PFSK-1 (cell line): ENCODE measurements at regions not wholly inside any gene's neighbourhood (a gene's known extent, or its start where the extent isn't known, plus 50 kb on each side); places are given as distances from the start of the nearest gene placed in this dataset.

Experiments used
- FOXP2 ChIP-seq: optimal IDR thresholded peaks from 2 replicates; pipeline ENCODE3; 2011; ENCODE audit warnings: borderline replicate concordance, control low read depth, inconsistent platforms; ENCODE audit not compliant: insufficient read depth; ENCODE audit errors: extremely low read length, extremely low read depth
- POLR2AphosphoS5 ChIP-seq: IDR thresholded peaks from 2 replicates; pipeline ENCODE4 v1.6.1; 2012; ENCODE audit warnings: low read depth, mild to moderate bottlenecking, control low read depth, low read length, moderate library complexity
- SIN3A ChIP-seq: IDR thresholded peaks from 2 replicates; pipeline ENCODE4 v1.6.1; 2012; ENCODE audit warnings: mild to moderate bottlenecking, low read length, moderate library complexity, borderline replicate concordance; ENCODE audit not compliant: insufficient read depth
- TAF1 ChIP-seq: IDR thresholded peaks from 2 replicates; pipeline ENCODE4 v1.6.1; 2012; ENCODE audit warnings: low read length, control low read depth, borderline replicate concordance; ENCODE audit not compliant: insufficient read depth
- TF ChIP-seq, protein P1 (sequence below), 2 experiments: IDR thresholded peaks; 2 replicates each; pipeline versions ENCODE4 v1.6.1 to v1.8.0; 2011 to 2012; ENCODE audit warnings: low read depth in 2 of 2, low read length in 2 of 2, control low read depth in 1 of 2, inconsistent platforms in 1 of 2, mild to moderate bottlenecking in 1 of 2, moderate library complexity in 1 of 2; ENCODE audit not compliant: insufficient read depth in 1 of 2

DNA sequence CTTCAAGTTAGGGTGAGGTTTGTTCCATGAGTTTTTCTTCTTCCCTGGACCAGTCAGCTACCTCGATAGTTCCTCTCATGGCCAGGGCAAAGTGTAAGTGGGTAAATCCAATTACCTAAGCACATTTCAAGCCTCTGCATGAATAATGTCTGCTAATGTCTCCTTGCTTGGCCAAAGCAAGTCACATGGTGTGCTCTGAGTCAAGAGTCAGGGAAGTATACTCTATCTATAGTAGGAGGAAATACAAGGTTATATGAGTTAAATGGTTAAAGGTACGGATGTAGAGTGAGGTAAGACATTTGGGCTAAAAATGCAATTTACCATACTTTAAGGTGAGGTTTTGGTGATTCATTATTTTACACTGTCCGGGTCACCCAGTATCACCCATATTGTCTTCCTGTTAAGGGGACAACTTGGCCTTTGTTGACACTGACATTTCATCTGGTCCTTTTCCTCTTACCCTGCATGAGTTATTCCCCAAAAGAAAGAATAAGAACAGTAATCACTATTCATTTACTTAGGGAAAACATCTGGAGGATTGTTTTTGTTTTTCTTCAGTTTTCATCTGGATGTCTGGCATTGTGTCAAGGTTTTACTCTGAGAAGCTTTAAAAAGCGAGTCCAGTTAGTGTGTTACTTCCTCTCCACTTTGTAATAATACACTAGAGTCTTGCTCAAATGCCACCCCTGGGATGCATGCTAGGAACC is 405.5 kb downstream of the RND3 start:
- no peak for TF ChIP-seq TAF1

DNA sequence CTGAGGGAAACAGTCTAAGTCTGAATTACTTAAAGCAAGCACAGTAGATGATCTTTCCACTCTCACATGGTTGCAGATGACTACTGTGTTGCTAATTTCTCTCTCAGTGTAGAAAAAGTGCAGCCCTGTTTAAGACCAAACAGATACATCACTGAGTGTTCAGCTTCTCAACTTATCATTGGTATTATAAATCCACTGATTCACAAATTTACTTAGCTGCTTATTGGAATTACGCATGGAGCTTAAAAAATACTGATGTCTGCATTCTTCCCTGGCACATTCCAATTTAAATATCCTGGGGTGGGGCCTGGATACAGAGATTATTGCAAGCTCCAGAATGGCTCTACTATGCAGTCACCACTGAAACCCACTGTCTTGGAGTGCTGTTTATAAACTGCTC is 411.2 kb downstream of the RND3 start:
- TF ChIP-seq TAF1 = no peak
- TF ChIP-seq, protein P1, sequence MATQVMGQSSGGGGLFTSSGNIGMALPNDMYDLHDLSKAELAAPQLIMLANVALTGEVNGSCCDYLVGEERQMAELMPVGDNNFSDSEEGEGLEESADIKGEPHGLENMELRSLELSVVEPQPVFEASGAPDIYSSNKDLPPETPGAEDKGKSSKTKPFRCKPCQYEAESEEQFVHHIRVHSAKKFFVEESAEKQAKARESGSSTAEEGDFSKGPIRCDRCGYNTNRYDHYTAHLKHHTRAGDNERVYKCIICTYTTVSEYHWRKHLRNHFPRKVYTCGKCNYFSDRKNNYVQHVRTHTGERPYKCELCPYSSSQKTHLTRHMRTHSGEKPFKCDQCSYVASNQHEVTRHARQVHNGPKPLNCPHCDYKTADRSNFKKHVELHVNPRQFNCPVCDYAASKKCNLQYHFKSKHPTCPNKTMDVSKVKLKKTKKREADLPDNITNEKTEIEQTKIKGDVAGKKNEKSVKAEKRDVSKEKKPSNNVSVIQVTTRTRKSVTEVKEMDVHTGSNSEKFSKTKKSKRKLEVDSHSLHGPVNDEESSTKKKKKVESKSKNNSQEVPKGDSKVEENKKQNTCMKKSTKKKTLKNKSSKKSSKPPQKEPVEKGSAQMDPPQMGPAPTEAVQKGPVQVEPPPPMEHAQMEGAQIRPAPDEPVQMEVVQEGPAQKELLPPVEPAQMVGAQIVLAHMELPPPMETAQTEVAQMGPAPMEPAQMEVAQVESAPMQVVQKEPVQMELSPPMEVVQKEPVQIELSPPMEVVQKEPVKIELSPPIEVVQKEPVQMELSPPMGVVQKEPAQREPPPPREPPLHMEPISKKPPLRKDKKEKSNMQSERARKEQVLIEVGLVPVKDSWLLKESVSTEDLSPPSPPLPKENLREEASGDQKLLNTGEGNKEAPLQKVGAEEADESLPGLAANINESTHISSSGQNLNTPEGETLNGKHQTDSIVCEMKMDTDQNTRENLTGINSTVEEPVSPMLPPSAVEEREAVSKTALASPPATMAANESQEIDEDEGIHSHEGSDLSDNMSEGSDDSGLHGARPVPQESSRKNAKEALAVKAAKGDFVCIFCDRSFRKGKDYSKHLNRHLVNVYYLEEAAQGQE (IDR thresholded peaks at IDR 0.05; ENCODE audit: insufficient read depth in 1 of 2, low read depth in 2 of 2, low read length in 2 of 2) = no peak

DNA sequence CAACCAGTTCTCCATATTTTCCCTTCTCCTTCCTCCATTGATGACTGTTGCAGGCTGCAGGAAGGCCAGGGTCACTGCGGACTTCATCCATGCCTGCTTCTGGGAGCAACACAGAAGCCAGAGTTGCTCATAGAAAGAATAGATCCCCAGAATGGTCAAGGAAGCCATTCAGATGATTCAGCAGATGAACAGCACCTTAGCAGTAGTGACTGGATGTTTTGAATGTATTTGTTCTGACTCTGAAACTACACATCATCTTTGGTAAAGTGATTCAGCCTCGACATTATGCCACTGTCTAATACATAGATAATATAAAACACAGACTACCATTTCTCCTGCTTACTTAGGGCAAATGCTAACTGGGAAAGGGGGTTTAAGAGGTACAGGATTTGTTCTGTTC is 411.6 kb downstream of the RND3 start:
- TF ChIP-seq POLR2AphosphoS5 (no peak), FOXP2 (no peak), TAF1 (no peak), SIN3A (no peak)
- TF ChIP-seq, protein P1 (IDR thresholded peaks at IDR 0.05; ENCODE audit: insufficient read depth in 1 of 2, low read depth in 2 of 2, low read length in 2 of 2) = no peak

DNA sequence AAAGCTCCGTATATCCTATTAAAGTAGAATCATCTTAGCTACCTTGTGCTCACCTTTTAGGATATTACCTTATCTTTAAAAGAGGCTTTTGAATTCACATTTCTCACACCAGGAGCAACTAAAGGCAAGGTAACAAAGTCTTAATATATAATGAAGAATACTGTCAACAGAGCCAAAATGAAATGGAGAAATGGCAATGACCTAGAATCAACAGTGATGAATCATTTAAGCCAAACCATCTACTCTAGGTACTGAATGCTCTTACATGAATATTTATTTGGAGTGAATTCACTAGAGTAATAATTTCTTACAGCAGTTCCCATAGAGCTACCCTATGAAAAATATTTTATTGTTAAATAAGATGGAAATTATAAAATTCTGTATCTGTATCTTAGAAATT is 421.0 kb downstream of the RND3 start:
- TF ChIP-seq SIN3A (no peak), FOXP2 (no peak), TAF1 (no peak), POLR2AphosphoS5 (no peak)
- TF ChIP-seq, protein P1 (IDR thresholded peaks at IDR 0.05; ENCODE audit: insufficient read depth in 1 of 2, low read depth in 2 of 2, low read length in 2 of 2) = no peak

DNA sequence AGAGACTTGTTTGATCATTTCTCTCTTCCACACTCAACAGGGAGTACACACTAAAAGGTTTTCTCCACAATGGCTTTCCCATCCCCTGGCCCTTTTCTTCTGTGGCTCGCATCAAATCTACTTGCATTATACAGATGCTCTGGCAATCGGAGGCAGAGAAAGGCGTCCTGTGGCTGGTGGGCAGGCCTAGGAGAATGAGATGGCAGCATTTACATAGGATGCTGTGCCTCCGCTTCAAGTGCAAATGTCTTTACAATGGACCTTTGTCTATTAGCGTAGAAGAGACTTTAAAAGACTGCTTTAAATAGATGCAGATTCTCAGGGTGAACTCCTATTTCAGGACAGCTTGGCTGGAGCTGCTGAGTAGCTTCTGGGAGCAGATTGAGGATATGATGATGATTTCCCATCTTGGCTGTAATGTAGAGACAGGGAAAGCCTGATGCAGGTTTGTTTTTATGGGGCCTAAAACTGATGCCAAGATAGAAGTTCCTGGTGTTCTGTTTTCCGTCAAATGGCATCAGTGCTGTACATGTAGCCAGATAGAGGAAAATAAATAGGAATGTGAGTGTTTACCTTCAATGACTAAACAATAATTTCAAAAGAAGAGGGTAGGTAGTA is 423.4 kb downstream of the RND3 start:
- TF ChIP-seq TAF1 (no peak), SIN3A (no peak), POLR2AphosphoS5 (no peak), FOXP2 (no peak)
- TF ChIP-seq, protein P1 (IDR thresholded peaks at IDR 0.05; ENCODE audit: insufficient read depth in 1 of 2, low read depth in 2 of 2, low read length in 2 of 2) = no peak
